Small intestine (tissue), 7 donors: ENCODE measurements at regions not wholly inside any gene's neighbourhood (a gene's known extent, or its start where the extent isn't known, plus 50 kb on each side); places are given as distances from the start of the nearest gene placed in this dataset.

Experiments
- DNase-seq, 2 donors: peaks; one replicate each; pipeline versions ENCODE4 v3.0.0 to v3.0.0-alpha.2; 2013
- FAIRE-seq: peaks from 2 replicates; lab custom pipeline; 2012; peaks lifted over from hg19 to GRCh38; lab: Jason Lieb, UNC
- H3K27ac ChIP-seq, 3 donors: one replicate each; pipeline ENCODE4 v1.5.1; 2013; ENCODE audit warnings: low read length in 2 of 3, mild to moderate bottlenecking in 2 of 3, control low read depth in 1 of 3, inconsistent platforms in 1 of 3, low read depth in 1 of 3, moderate library complexity in 1 of 3
- H3K27me3 ChIP-seq, 3 donors: one replicate each; pipeline ENCODE4 v1.6.1; 2013; ENCODE audit warnings: low read length in 3 of 3, inconsistent platforms in 1 of 3; ENCODE audit not compliant: control insufficient read depth in 3 of 3, insufficient read depth in 3 of 3
- H3K36me3 ChIP-seq, 3 donors: one replicate each; pipeline ENCODE4 v1.6.1; 2013; ENCODE audit warnings: low read length in 3 of 3, inconsistent platforms in 1 of 3, low read depth in 1 of 3, mild to moderate bottlenecking in 1 of 3, moderate library complexity in 1 of 3; ENCODE audit not compliant: control insufficient read depth in 3 of 3, insufficient read depth in 2 of 3
- H3K4me1 ChIP-seq, 3 donors: one replicate each; pipeline ENCODE4 v1.6.1; 2013; ENCODE audit warnings: low read length in 2 of 3, inconsistent platforms in 1 of 3, low read depth in 1 of 3, mild to moderate bottlenecking in 1 of 3, moderate library complexity in 1 of 3; ENCODE audit not compliant: control insufficient read depth in 3 of 3, insufficient read depth in 2 of 3
- H3K4me3 ChIP-seq, 3 donors: one replicate each; pipeline ENCODE4 v1.5.1; 2013; ENCODE audit warnings: low read length in 3 of 3, control low read depth in 1 of 3, inconsistent platforms in 1 of 3, low read depth in 1 of 3, mild to moderate bottlenecking in 1 of 3, moderate library complexity in 1 of 3
- H3K9me3 ChIP-seq, 2 donors: one replicate each; pipeline ENCODE4 v1.6.1; 2013; ENCODE audit warnings: low read depth in 1 of 2, low read length in 1 of 2; ENCODE audit not compliant: control insufficient read depth in 2 of 2, insufficient read depth in 1 of 2
- WGBS, 3 donors: extraction: QIAGEN DNeasy Blood & Tissue Kit; methylation state at CpG; one replicate each; pipeline ENCODE4 v1.1.7; 2013; 5-methylcytosine and 5-hydroxymethylcytosine counted together
- donor health status: healthy with polysubstance abuse.
- donor health status: control.
- donor health status: control.
- donor health status: Bipolar disorder and iron deficiency.
- donor health status: healthy.

DNA sequence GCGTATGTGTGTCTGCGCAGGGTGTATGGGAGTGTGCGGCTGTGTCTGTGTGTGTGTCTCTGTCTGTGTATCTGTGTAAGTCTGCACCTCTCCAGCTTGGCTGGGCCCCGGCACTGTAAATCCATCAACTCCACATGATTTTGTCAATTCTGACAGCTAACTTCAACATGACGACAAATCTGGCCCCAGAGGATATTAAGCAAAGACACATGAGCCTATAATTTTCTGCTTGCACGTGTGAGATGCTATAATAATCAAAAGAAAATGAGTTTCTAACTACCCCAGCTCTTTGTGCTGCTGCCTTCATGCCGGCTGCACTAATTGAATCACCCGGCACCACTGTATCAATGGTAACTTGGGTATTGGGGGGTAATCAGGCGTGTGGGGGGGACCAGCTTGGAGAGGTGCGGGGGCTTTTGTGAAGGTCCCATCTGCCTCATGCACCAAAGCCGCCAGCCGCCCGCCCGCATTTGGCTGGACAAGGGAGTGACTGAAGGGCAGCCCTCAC is 57.6 kb upstream of the LHX1 start:
- H3K36me3 ChIP-seq = no peaks in the 10 kb centered on the region
- no peak overlapping the region for H3K4me3 ChIP-seq
- 82 to 84% (median 83%) methylated on average over 14 of the region's 14 CpGs for WGBS, 3 donors
- H3K27ac ChIP-seq = no peak overlapping the region
- no peak for DNase-seq
- peaks cover 0 to 12% of the 10 kb centered on the region in 2 donors for H3K9me3 ChIP-seq
- FAIRE-seq = no peak
- no peaks in the 10 kb centered on the region for H3K4me1 ChIP-seq
- H3K27me3 ChIP-seq = peaks cover 0 to 11% (median 5%) of the 10 kb centered on the region in 3 donors

DNA sequence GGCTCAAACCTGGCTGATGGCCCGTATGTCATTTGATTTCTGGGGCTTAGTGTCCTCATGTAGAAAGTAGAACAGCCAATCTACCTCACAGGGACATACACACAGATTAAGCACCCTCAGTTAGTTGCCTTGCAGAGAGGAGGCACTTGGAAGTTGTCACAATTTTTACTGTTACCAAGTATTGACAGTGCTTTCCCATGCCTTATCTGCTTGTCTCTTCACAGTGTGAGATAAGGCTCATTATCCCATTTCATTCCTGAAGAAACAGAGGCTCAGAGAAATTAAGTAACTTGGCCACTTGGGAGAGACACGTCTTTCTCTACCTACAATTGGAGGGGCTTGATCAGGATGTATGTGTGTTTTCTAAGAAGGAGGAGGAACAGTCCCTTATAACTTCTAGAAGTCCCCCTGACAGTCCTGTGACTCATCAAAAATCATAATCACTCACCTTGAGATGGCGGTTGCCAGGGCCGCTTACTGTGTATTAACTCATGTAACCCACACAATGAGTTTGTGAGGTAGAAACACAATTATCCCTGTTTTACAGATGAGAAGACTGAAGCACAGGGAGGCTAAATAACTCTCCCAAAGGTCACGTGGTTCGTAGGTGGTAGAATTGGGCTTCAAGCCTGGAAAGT is 56.9 kb upstream of the LHX1 start:
- H3K27me3 ChIP-seq = peaks cover 0 to 18% (median 11%) of the 10 kb centered on the region in 3 donors
- DNase-seq (no peak), FAIRE-seq (no peak)
- no peak overlapping the region for H3K27ac ChIP-seq
- H3K4me3 ChIP-seq = no peak overlapping the region
- H3K36me3 ChIP-seq = no peaks in the 10 kb centered on the region
- peaks cover 0 to 12% of the 10 kb centered on the region in 2 donors for H3K9me3 ChIP-seq
- 65 to 78% (median 72%) methylated on average over 6 of the region's 6 CpGs for WGBS, 3 donors
- no peaks in the 10 kb centered on the region for H3K4me1 ChIP-seq

DNA sequence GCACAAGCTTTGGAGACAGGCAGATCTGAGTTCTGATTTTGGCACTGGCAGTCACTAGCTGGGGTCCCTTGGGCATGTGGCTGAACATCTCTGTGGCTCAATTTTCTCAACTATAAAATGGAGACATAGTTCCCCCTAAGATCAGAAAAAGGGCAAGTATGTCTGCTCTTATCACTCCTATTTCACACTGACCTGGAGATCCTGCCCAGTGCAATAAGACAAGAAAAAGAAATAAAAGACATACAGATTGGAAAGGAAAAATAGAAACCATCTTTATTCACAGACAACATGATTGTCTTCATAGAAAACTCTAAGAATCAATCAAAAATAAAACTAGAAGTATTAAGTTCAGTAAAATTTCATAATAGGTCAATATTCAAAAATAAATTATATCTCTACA is 56.0 kb upstream of the LHX1 start:
- Histone ChIP-seq H3K4me1 (no peaks in the 10 kb centered on the region), H3K27ac (no peak overlapping the region), H3K27me3 (peaks cover 0 to 23% (median 11%) of the 10 kb centered on the region in 3 donors), H3K4me3 (no peak overlapping the region), H3K36me3 (no peaks in the 10 kb centered on the region), H3K9me3 (peaks cover 0 to 12% of the 10 kb centered on the region in 2 donors)
- DNase-seq (no peak), FAIRE-seq (no peak)

DNA sequence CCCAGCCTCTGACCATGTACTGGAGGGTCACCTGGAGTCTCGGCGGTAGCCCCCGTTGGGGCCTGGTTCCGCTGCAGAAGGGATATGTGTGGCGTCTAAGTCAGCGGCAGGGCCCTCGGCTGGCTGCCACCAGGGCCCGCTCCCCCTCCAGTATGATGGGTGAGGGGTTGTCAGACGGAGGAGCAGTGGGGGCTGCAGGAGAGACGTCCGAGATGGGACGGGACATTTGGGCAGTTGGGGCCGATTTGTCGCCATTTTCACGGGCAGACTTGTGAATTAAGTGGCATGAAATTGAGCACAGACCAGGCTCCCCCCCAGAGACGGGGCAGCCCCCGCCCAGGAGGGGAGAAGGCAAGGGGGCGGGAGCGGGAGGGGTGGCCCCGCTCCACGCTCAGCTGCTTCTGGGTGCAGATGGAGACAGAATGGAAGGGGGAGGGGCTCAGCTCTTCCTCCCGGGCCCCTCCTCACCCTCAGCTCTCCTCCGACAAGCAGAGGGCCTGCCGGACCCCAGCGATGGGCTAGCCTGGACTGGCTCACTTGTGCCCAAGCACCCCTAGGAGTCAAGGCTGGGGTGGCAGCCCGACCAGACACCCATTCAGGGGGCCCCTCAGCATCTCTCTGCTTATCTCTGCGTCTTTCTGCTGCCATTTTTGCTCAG is 52.7 kb upstream of the LHX1 start:
- no peak for DNase-seq

DNA sequence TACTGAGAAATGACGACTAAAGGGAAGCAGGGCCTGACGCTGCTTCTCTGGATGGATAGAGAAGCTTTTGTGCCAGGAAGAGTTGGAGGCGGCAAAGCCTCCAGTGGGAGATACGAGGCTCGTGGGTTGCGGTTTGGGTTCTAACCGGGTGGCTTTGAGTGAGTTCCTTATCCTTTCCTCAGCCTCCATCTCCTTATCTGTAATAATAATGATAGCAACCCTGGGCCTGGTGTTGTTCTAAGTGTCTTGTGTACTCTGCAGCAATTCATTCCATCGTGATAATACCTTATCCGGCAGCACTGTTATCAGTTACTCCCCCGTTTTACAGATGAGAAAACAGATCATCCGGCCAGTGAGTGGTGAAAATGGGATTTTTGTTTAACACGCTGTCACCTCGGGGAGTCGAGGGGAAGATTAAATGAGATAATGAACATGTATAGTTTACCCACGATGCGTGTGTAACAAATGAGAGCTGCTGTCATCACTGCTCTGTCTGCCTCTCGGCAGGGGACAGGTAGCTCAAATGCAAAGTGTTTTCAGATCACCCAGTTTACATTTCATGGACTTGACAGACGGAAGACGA is 52.0 kb upstream of the LHX1 start:
- Histone ChIP-seq H3K4me1 (no peaks in the 10 kb centered on the region), H3K36me3 (no peaks in the 10 kb centered on the region), H3K4me3 (no peak overlapping the region), H3K27ac (no peak overlapping the region), H3K27me3 (peaks cover 0 to 25% (median 13%) of the 10 kb centered on the region in 3 donors), H3K9me3 (peaks cover 0 to 12% of the 10 kb centered on the region in 2 donors)
- FAIRE-seq = no peak
- no peak for DNase-seq
- WGBS, 3 donors = 37 to 47% (median 43%) methylated on average over 19 of the region's 19 CpGs

More for the DNA sequence above, 52.7 kb upstream of the LHX1 start:
- Histone ChIP-seq H3K36me3 (no peaks in the 10 kb centered on the region), H3K9me3 (peaks cover 0 to 12% of the 10 kb centered on the region in 2 donors), H3K4me1 (no peaks in the 10 kb centered on the region), H3K27ac (no peak overlapping the region), H3K27me3 (peaks cover 0 to 25% (median 11%) of the 10 kb centered on the region in 3 donors), H3K4me3 (no peak overlapping the region)
- no peak for FAIRE-seq
- WGBS, 3 donors = 11 to 29% (median 22%) methylated on average over 25 to 27 of the region's 27 CpGs

DNA sequence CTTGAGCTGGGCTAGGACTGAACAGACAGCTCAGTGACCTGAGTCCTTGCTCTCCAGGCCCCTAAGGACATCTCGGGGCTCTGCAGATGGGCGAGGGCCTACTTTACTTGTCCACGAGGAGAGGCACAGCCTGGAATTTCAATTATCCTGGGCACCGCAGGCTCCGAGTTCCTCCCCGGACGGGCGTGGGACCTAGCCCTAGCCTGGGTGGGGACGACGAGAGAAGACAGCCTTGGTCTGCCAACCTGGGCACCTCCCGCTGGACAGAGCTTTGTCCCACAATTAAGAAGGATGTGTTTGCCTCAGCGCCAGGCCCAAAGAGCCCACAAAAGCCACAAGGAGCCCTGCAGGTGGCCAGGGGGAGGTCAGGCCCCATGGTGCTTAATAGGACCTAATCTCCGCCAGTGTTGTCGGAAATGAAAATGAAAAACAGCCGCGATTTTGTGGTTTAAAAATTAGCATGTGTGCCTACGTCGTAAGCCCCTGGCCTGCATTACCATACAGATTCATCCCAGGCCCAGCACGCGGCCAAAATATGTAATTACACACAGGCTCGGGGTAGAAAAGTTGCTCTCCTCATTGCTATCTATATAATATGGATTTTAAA is 51.4 kb upstream of the LHX1 start:
- peaks cover 0 to 23% (median 13%) of the 10 kb centered on the region in 3 donors for H3K27me3 ChIP-seq
- H3K4me3 ChIP-seq = no peak overlapping the region
- H3K36me3 ChIP-seq = no peaks in the 10 kb centered on the region
- H3K9me3 ChIP-seq = peaks cover 0 to 11% of the 10 kb centered on the region in 2 donors
- H3K4me1 ChIP-seq = no peaks in the 10 kb centered on the region
- DNase-seq = no peak
- H3K27ac ChIP-seq = no peak overlapping the region
- no peak for FAIRE-seq
- 70 to 80% (median 77%) methylated on average over 21 of the region's 21 CpGs for WGBS, 3 donors
